K562 (cell line): ENCODE measurements at regions not wholly inside any gene's neighbourhood (a gene's known extent, or its start where the extent isn't known, plus 50 kb on each side); places are given as distances from the start of the nearest gene placed in this dataset.

Experiments used
- ATAC-seq: fragments of 200-7000 bp; cut with Tn5 transposase; 3 replicates; pipeline ENCODE4 v1.9.1; 2020; ENCODE audit warnings: moderate library complexity
- BruUV-seq: library from RNA; stranded (reverse); fragments of 400-500 nt; replicated peaks from 2 replicates; lab custom pipeline; 2021; lab: Mats Ljungman, UMichigan
- CTCF ChIA-PET: fragments of 300-600 bp; formaldehyde crosslinking; extraction: SDS; loops from one replicate; lab custom pipeline; 2021; ENCODE audit warnings: low intra/inter-chr PET ratio; lab: Yijun Ruan, JAX
- POLR2A ChIA-PET: fragments of 300-600, 350-650 bp; sonication (Branson Sonifier 250); formaldehyde crosslinking; extraction: SDS; loops from one replicate; lab custom pipeline; 2021; ENCODE audit warnings: antibody characterized with exemption, inconsistent platforms; lab: Yijun Ruan, JAX
- DNase-seq, 4 experiments: peaks; one replicate each; pipeline versions ENCODE4 v3.0.0 to v3.0.0-alpha.2; 2011 to 2018; ENCODE audit warnings: low spot score in 3 of 4, mixed read lengths in 3 of 4; ENCODE audit errors: extremely low read depth in 1 of 4
- FAIRE-seq: peaks from 2 replicates; lab custom pipeline; 2011; peaks lifted over from hg19 to GRCh38; lab: Jason Lieb, UNC
- H2AFZ ChIP-seq: 2 replicates; pipeline ENCODE4 v1.6.0; 2011; ENCODE audit warnings: low read depth, low read length, control low read depth, inconsistent platforms
- H3K27ac ChIP-seq: fragments of 200-600 bp; 3 replicates; pipeline ENCODE4 v1.8.0; 2011; ENCODE audit warnings: low read depth, mild to moderate bottlenecking, control low read depth, inconsistent platforms, low read length, moderate library complexity, mixed read lengths; ENCODE audit errors: extremely low read depth
- H3K27me3 ChIP-seq, 2 experiments: fragments of 300-600 bp in 1 of 2; 2 replicates in 1 of 2; 3 replicates in 1 of 2; pipeline versions ENCODE4 v1.6.0 to v1.8.0; 2011; ENCODE audit warnings: inconsistent platforms in 2 of 2, low read length in 2 of 2, mild to moderate bottlenecking in 1 of 2, mixed read lengths in 1 of 2, moderate library complexity in 1 of 2; ENCODE audit not compliant: control insufficient read depth in 2 of 2, insufficient read depth in 2 of 2
- H3K36me3 ChIP-seq: fragments of 300-600 bp; 3 replicates; pipeline ENCODE4 v1.8.0; 2011; ENCODE audit warnings: mild to moderate bottlenecking, low read length, inconsistent platforms; ENCODE audit not compliant: control insufficient read depth, insufficient read depth
- H3K4me1 ChIP-seq, 2 experiments: fragments of 200-600 bp in 1 of 2; replicated peaks in 1 of 2; 2 replicates in 1 of 2; 3 replicates in 1 of 2; pipeline versions ENCODE4 v1.5.1 to v1.8.0; 2011; ENCODE audit warnings: inconsistent platforms in 2 of 2, low read length in 2 of 2, mild to moderate bottlenecking in 1 of 2, mixed read lengths in 1 of 2, moderate library complexity in 1 of 2; ENCODE audit not compliant: control insufficient read depth in 2 of 2, insufficient read depth in 2 of 2
- H3K4me2 ChIP-seq: 2 replicates; pipeline ENCODE4 v1.6.1; 2011; ENCODE audit warnings: low read length, control low read depth, inconsistent platforms, mixed read lengths; ENCODE audit not compliant: insufficient read depth
- H3K4me3 ChIP-seq: fragments of 200-600 bp; sonication (generic), shearing (Covaris generic); 2 replicates; pipeline ENCODE4 v1.5.1; 2016; ENCODE audit warnings: control low read depth, inconsistent platforms
- H3K79me2 ChIP-seq: fragments of 200-600 bp; 3 replicates; pipeline ENCODE4 v1.8.0; 2011; ENCODE audit warnings: low read length, inconsistent platforms; ENCODE audit not compliant: control insufficient read depth, insufficient read depth
- H3K9ac ChIP-seq, 2 experiments: 2 replicates each; pipeline versions ENCODE4 v1.6.0 to v1.6.1; 2011; ENCODE audit warnings: low read depth in 2 of 2, low read length in 2 of 2, control low read depth in 1 of 2, inconsistent platforms in 1 of 2, mild to moderate bottlenecking in 1 of 2, mixed read lengths in 1 of 2; ENCODE audit not compliant: insufficient read depth in 1 of 2
- H3K9me1 ChIP-seq: one replicate; pipeline ENCODE4 v1.6.0; 2011; ENCODE audit warnings: inconsistent platforms, mild to moderate bottlenecking, low read length, moderate library complexity; ENCODE audit not compliant: control insufficient read depth, insufficient read depth
- H3K9me3 ChIP-seq: replicated peaks from 2 replicates; pipeline ENCODE4 v1.5.1; 2011; ENCODE audit warnings: low read depth, low read length, inconsistent platforms; ENCODE audit not compliant: control insufficient read depth, insufficient read depth
- H4K20me1 ChIP-seq: replicated peaks from 2 replicates; pipeline ENCODE4 v1.6.1; 2011; ENCODE audit warnings: low read length, inconsistent platforms, mixed read lengths; ENCODE audit not compliant: control insufficient read depth, insufficient read depth
- FUS ChIP-seq: fragments of 200-400 bp; formaldehyde crosslinking; optimal IDR thresholded peaks from 2 replicates; pipeline ENCODE3; 2017; ENCODE audit warnings: low read depth, low read length
- HNRNPLL ChIP-seq: fragments of 200-400 bp; formaldehyde crosslinking; IDR thresholded peaks from 2 replicates; pipeline ENCODE4 v1.6.1; 2017; ENCODE audit warnings: low read length, low read depth, mild to moderate bottlenecking; ENCODE audit not compliant: poor library complexity, severe bottlenecking
- RUNX1 ChIP-seq: sonication (generic); IDR thresholded peaks from 2 replicates; pipeline ENCODE4 v1.6.1; 2016; ENCODE audit warnings: antibody characterized with exemption, low read depth
- WHSC1 ChIP-seq: IDR thresholded peaks from one replicate; pipeline ENCODE4 v1.6.1; 2012; ENCODE audit warnings: low read length, control low read depth, inconsistent platforms
- WGBS: fragments of 100-300 bp; shearing (Covaris generic); methylation state at CpG from one replicate; pipeline ENCODE4 v1.1.6; 2016; ENCODE audit warnings: low coverage, mixed read lengths; ENCODE audit not compliant: insufficient coverage; ENCODE audit errors: missing lambda C conversion rate; 5-methylcytosine and 5-hydroxymethylcytosine counted together
- in situ Hi-C: fragments of 300-500 bp; cut with MboI; formaldehyde crosslinking; loops from 4 replicates; pipeline ENCODE4 v1.15.0; 2018; ENCODE audit warnings: inconsistent platforms, mixed read lengths
- intact Hi-C: fragments of 100-400 bp; cut with micrococcal nuclease; formaldehyde crosslinking; loops from 2 replicates; pipeline ENCODE4 v1.14.2; 2022
- TF ChIP-seq, protein P1 (sequence below): fragments of 250-450 bp; sonication (Bioruptor Pico); IDR thresholded peaks from 2 replicates; pipeline ENCODE4 v1.4.0; 2020; ENCODE audit warnings: mild to moderate bottlenecking, moderate library complexity
- TF ChIP-seq, protein P2 (sequence below): fragments of 150-350 bp; IDR thresholded peaks from 2 replicates; pipeline ENCODE4 v1.6.1; 2014; ENCODE audit warnings: low read depth, mild to moderate bottlenecking, low read length, borderline replicate concordance
- TF ChIP-seq, protein P3 (sequence below): fragments of 450-650 bp; formaldehyde crosslinking; IDR thresholded peaks from 2 replicates; pipeline ENCODE4 v1.4.0; 2020; ENCODE audit warnings: mild to moderate bottlenecking

DNA sequence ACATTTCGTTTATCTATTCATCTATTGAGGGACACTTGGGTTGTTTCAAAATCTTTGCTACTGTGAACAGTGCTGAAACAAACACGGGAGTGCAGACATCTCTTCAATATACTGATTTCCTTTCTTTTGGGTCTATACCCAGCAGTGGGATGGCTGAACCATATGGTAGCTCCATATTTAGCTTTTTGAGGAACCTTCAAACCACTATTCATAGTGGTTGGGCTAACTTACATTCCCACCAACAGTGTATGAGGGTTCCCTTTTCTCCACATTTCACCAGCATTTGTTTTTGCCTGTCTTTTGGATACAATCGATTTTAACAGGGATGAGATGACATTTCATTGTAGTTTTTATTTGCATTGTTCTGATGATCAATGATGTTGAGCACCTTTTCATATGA, 798.2 kb downstream of the UQCRFS1 start:
- BruUV-seq: no TSS peak
- WGBS: 0% methylated on average over 3 of the region's 3 CpGs
- TF ChIP-seq RUNX1 (no peak), FUS (no peak), HNRNPLL (no peak), WHSC1 (no peak)
- TF ChIP-seq, protein P1, sequence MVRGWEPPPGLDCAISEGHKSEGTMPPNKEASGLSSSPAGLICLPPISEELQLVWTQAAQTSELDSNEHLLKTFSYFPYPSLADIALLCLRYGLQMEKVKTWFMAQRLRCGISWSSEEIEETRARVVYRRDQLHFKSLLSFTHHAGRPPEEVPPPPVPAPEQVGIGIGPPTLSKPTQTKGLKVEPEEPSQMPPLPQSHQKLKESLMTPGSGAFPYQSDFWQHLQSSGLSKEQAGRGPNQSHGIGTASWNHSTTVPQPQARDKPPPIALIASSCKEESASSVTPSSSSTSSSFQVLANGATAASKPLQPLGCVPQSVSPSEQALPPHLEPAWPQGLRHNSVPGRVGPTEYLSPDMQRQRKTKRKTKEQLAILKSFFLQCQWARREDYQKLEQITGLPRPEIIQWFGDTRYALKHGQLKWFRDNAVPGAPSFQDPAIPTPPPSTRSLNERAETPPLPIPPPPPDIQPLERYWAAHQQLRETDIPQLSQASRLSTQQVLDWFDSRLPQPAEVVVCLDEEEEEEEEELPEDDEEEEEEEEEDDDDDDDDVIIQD: no peak
- TF ChIP-seq, protein P2, sequence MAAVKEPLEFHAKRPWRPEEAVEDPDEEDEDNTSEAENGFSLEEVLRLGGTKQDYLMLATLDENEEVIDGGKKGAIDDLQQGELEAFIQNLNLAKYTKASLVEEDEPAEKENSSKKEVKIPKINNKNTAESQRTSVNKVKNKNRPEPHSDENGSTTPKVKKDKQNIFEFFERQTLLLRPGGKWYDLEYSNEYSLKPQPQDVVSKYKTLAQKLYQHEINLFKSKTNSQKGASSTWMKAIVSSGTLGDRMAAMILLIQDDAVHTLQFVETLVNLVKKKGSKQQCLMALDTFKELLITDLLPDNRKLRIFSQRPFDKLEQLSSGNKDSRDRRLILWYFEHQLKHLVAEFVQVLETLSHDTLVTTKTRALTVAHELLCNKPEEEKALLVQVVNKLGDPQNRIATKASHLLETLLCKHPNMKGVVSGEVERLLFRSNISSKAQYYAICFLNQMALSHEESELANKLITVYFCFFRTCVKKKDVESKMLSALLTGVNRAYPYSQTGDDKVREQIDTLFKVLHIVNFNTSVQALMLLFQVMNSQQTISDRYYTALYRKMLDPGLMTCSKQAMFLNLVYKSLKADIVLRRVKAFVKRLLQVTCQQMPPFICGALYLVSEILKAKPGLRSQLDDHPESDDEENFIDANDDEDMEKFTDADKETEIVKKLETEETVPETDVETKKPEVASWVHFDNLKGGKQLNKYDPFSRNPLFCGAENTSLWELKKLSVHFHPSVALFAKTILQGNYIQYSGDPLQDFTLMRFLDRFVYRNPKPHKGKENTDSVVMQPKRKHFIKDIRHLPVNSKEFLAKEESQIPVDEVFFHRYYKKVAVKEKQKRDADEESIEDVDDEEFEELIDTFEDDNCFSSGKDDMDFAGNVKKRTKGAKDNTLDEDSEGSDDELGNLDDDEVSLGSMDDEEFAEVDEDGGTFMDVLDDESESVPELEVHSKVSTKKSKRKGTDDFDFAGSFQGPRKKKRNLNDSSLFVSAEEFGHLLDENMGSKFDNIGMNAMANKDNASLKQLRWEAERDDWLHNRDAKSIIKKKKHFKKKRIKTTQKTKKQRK: no peak
- TF ChIP-seq, protein P3, sequence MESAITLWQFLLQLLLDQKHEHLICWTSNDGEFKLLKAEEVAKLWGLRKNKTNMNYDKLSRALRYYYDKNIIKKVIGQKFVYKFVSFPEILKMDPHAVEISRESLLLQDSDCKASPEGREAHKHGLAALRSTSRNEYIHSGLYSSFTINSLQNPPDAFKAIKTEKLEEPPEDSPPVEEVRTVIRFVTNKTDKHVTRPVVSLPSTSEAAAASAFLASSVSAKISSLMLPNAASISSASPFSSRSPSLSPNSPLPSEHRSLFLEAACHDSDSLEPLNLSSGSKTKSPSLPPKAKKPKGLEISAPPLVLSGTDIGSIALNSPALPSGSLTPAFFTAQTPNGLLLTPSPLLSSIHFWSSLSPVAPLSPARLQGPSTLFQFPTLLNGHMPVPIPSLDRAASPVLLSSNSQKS (CRISPR knock-in tag): no peak

More for the DNA sequence above, 798.2 kb downstream of the UQCRFS1 start:
- Histone ChIP-seq H4K20me1 (0 out of 2 replicates have a peak, but pooled peaks cover 4% of the 10 kb centered on the region), H3K9ac (no peak overlapping the region), H3K9me1 (no peaks in the 10 kb centered on the region), H3K36me3 (peaks cover 3% of the 10 kb centered on the region; the same call in 1 of the 3 replicates), H2AFZ (no peak overlapping the region), H3K4me1 (no peaks in the 10 kb centered on the region), H3K4me2 (no peak overlapping the region), H3K4me3 (no peak overlapping the region), H3K9me3 (no peaks in the 10 kb centered on the region), H3K27me3 (no peaks in the 10 kb centered on the region), H3K27ac (no peak overlapping the region), H3K79me2 (no peaks in the 10 kb centered on the region)
- ChIA-PET POLR2A (interaction anchor here (0.7 to 1.6 kb wide), 2 partner anchors 10 to 568 kb away, joined by 3 read pairs; no protein-coding TSS in a partner anchor), CTCF (no interaction called here)
- ATAC-seq (no peak), DNase-seq (no peak), FAIRE-seq (no peak)
- intact Hi-C loops: no loop called here
- in situ Hi-C loops: no loop called here
